ENCODE measurements at regions not wholly inside any gene's neighbourhood (a gene's known extent, or its start where the extent isn't known, plus 50 kb on each side); places are given as distances from the start of the nearest gene placed in this dataset.

- no peak overlapping the region for H3K4me3 ChIP-seq (ENCODE audit: control insufficient read depth, low read depth, low read length)
- no peak for DNase-seq (ENCODE audit: low read depth)
- TF ChIP-seq, protein P1, sequence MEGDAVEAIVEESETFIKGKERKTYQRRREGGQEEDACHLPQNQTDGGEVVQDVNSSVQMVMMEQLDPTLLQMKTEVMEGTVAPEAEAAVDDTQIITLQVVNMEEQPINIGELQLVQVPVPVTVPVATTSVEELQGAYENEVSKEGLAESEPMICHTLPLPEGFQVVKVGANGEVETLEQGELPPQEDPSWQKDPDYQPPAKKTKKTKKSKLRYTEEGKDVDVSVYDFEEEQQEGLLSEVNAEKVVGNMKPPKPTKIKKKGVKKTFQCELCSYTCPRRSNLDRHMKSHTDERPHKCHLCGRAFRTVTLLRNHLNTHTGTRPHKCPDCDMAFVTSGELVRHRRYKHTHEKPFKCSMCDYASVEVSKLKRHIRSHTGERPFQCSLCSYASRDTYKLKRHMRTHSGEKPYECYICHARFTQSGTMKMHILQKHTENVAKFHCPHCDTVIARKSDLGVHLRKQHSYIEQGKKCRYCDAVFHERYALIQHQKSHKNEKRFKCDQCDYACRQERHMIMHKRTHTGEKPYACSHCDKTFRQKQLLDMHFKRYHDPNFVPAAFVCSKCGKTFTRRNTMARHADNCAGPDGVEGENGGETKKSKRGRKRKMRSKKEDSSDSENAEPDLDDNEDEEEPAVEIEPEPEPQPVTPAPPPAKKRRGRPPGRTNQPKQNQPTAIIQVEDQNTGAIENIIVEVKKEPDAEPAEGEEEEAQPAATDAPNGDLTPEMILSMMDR (conservative IDR thresholded peaks at IDR 0.05; ENCODE audit: control insufficient read depth, insufficient read depth, low read depth, low read length): no peak
These were observed 593.1 kb downstream of the RNF144A start for GRCh38 chr2:7510353-7510752.

GRCh38 chr2:7513834-7514233, 596.6 kb downstream of the RNF144A start:
- TF ChIP-seq, protein P1 (conservative IDR thresholded peaks at IDR 0.05; ENCODE audit: control insufficient read depth, insufficient read depth, low read depth, low read length): no peak
- no peak for DNase-seq (ENCODE audit: low read depth)
- H3K4me3 ChIP-seq (ENCODE audit: control insufficient read depth, low read depth, low read length): no peak overlapping the region

DNA sequence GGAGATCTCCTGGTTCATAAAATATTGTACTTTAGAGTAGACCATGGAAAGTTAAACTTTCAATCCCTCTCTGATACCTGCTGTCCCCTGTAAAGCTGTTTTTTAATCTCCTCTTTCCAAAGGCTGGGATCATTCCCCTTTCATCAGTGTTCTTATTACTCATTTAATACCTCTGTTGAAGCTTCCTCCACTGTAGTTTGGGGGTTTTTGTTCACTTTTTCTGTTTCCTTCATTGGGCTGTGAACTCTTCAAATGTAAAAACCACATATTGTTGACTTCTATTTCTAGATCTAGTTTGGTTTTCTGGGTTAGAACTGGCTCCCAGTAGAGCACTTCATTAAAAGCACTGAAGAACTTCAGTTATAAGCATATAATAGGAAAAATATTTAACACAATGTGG, 598.1 kb downstream of the RNF144A start:
- H3K4me3 ChIP-seq (ENCODE audit: control insufficient read depth, low read depth, low read length): no peak overlapping the region
- TF ChIP-seq, protein P1 (conservative IDR thresholded peaks at IDR 0.05; ENCODE audit: control insufficient read depth, insufficient read depth, low read depth, low read length): no peak
- no peak for DNase-seq (ENCODE audit: low read depth)

GRCh38 chr2:7516484-7517063, 599.4 kb downstream of the RNF144A start:
- TF ChIP-seq, protein P1 (conservative IDR thresholded peaks at IDR 0.05; ENCODE audit: control insufficient read depth, insufficient read depth, low read depth, low read length): no peak
- H3K4me3 ChIP-seq (ENCODE audit: control insufficient read depth, low read depth, low read length): no peak overlapping the region
- peak; percentile 45 for DNase-seq (ENCODE audit: low read depth)

DNA sequence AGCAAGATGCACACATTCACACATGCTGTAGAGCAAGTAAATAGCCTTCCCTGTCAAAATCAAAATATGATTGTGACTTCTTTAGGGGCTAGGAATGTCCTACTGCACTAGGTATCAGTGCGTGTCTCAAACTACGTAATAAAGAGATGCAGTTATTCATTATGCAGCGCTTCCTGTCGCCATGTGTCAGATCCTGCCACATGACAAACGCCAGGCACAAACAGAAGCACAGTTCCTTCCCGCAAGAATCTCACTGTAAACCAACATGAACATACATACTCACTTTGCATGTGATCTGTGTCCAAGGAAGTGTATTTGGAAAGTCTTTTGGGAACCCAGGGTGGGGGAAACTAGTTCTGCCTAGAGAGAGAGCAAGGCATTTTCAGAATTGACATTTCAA, 599.9 kb downstream of the RNF144A start:
- TF ChIP-seq, protein P1 (conservative IDR thresholded peaks at IDR 0.05; ENCODE audit: control insufficient read depth, insufficient read depth, low read depth, low read length): no peak
- no peak overlapping the region for H3K4me3 ChIP-seq (ENCODE audit: control insufficient read depth, low read depth, low read length)
- peak; percentile 65 for DNase-seq (ENCODE audit: low read depth)

GRCh38 chr2:7517851-7518250, 600.6 kb downstream of the RNF144A start:
- H3K4me3 ChIP-seq (ENCODE audit: control insufficient read depth, low read depth, low read length): no peak overlapping the region
- TF ChIP-seq, protein P1 (conservative IDR thresholded peaks at IDR 0.05; ENCODE audit: control insufficient read depth, insufficient read depth, low read depth, low read length): no peak

More at GRCh38 chr2:7517851-7518250, 600.6 kb downstream of the RNF144A start:
- no peak for DNase-seq (ENCODE audit: low read depth)

All from fibroblast of mammary gland (primary cell).